HepG2 (cell line): ENCODE measurements at regions not wholly inside any gene's neighbourhood (a gene's known extent, or its start where the extent isn't known, plus 50 kb on each side); places are given as distances from the start of the nearest gene placed in this dataset.

ENCODE experiments used
- BCL3 ChIP-seq: sonication (generic); formaldehyde crosslinking; IDR thresholded peaks from 2 replicates; pipeline ENCODE4 v1.5.1; 2020; ENCODE audit warnings: mild to moderate bottlenecking, missing genetic modification reagents, moderate library complexity
- CTCF ChIP-seq: sonication (generic); formaldehyde crosslinking; IDR thresholded peaks from 2 replicates; pipeline ENCODE4 v1.5.0; 2020; ENCODE audit warnings: mild to moderate bottlenecking, missing genetic modification reagents, moderate library complexity
- FOXK2 ChIP-seq: fragments of 450-650 bp; IDR thresholded peaks from 2 replicates; pipeline ENCODE4 v1.6.1; 2016
- HOXA3 ChIP-seq: sonication (generic); formaldehyde crosslinking; IDR thresholded peaks from 2 replicates; pipeline ENCODE4 v1.5.0; 2020; ENCODE audit warnings: missing genetic modification reagents
- KLF16 ChIP-seq, 2 experiments: sonication (generic) in 1 of 2; formaldehyde crosslinking in 1 of 2; IDR thresholded peaks; 2 replicates each; pipeline versions ENCODE4 v1.6.1 to v1.8.0; 2016 to 2023; ENCODE audit warnings: missing genetic modification reagents in 2 of 2, missing compliant biosample characterization in 1 of 2
- SRF ChIP-seq: IDR thresholded peaks from 2 replicates; pipeline ENCODE4 v1.6.1; 2011; ENCODE audit warnings: mild to moderate bottlenecking, low read depth, low read length, moderate library complexity
- TARDBP ChIP-seq: sonication (generic); formaldehyde crosslinking; IDR thresholded peaks from 2 replicates; pipeline ENCODE4 v1.8.0; 2022; ENCODE audit warnings: mild to moderate bottlenecking, missing genetic modification reagents
- USF2 ChIP-seq, 2 experiments: sonication (generic) in 1 of 2; formaldehyde crosslinking in 1 of 2; IDR thresholded peaks; 2 replicates each; pipeline versions ENCODE4 v1.5.1 to v1.6.1; 2011 to 2020; ENCODE audit warnings: borderline replicate concordance in 1 of 2, low read depth in 1 of 2, low read length in 1 of 2, mild to moderate bottlenecking in 1 of 2, missing genetic modification reagents in 1 of 2, moderate library complexity in 1 of 2
- ZNF224 ChIP-seq: sonication (generic); formaldehyde crosslinking; IDR thresholded peaks from 2 replicates; pipeline ENCODE4 v1.5.0; 2020; ENCODE audit warnings: mild to moderate bottlenecking, missing genetic modification reagents
- ZNF644 ChIP-seq: IDR thresholded peaks from 2 replicates; pipeline ENCODE4 v1.6.1; 2016; ENCODE audit warnings: low read depth
- TF ChIP-seq, protein P1 (sequence below): sonication (generic); formaldehyde crosslinking; IDR thresholded peaks from 2 replicates; pipeline ENCODE4 v1.8.1; 2023; ENCODE audit warnings: missing genetic modification reagents, inconsistent platforms, borderline replicate concordance

DNA sequence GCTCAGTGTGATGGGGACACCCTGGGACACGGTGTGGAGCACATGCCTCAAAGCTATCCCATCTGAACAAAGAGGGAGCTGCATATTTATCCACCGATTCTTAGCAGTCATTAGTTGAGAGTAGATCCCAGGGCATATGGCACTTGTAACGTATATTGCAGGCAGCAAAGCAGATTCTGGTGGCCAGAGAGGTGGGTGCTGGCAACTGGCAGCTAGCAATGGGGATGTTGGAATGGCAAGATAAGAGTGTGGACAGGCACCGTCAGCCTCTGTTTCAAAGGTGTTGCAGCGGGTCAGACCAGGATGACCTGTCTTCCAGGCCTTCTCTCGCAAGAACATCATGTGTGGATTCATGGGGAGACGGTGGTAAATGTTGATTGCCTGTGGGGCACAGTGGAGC lies 54.0 kb upstream of the ADRA1D start:
- TF ChIP-seq SRF (no peak), FOXK2 (no peak), BCL3 (no peak), HOXA3 (no peak), USF2 (IDR thresholded peaks at IDR 0.05; ENCODE audit: low read depth, low read length) (no peak), USF2 (CRISPR knock-in tag; IDR thresholded peaks at IDR 0.05; ENCODE audit: borderline replicate concordance) (no peak), CTCF (CRISPR knock-in tag) (no peak), ZNF224 (no peak), ZNF644 (CRISPR knock-in tag) (no peak), TARDBP (no peak), KLF16 (CRISPR knock-in tag; IDR thresholded peaks at IDR 0.05) (no peak)
- TF ChIP-seq, protein P1, sequence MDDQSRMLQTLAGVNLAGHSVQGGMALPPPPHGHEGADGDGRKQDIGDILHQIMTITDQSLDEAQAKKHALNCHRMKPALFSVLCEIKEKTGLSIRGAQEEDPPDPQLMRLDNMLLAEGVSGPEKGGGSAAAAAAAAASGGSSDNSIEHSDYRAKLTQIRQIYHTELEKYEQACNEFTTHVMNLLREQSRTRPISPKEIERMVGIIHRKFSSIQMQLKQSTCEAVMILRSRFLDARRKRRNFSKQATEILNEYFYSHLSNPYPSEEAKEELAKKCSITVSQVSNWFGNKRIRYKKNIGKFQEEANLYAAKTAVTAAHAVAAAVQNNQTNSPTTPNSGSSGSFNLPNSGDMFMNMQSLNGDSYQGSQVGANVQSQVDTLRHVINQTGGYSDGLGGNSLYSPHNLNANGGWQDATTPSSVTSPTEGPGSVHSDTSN (CRISPR knock-in tag) = no peak
